ENCODE measurements at regions not wholly inside any gene's neighbourhood (a gene's known extent, or its start where the extent isn't known, plus 50 kb on each side); places are given as distances from the start of the nearest gene placed in this dataset.

- no peak for TF ChIP-seq CTCF (IDR thresholded peaks at IDR 0.05)
- no peak for TF ChIP-seq POLR2A (IDR thresholded peaks at IDR 0.05; ENCODE audit: low read depth)
Observed at GRCh38 chr16:59400830-59401229, 666.7 kb upstream of the GOT2 start.
